ENCODE measurements at regions not wholly inside any gene's neighbourhood (a gene's known extent, or its start where the extent isn't known, plus 50 kb on each side); places are given as distances from the start of the nearest gene placed in this dataset.

- H3K9me3 Mint-ChIP-seq = no peaks in the 10 kb centered on the region
- H3K27ac Mint-ChIP-seq = no peak overlapping the region
- H3K27me3 Mint-ChIP-seq (ENCODE audit: low read depth) = no peaks in the 10 kb centered on the region
- ChIA-PET POLR2A (no interaction called here), CTCF (interaction anchor here (1.2 to 2.6 kb wide), 2 partner anchors 84 kb away, joined by 7 to 14 read pairs; no protein-coding TSS in a partner anchor)
- H3K4me1 Mint-ChIP-seq = no peaks in the 10 kb centered on the region; the same call in 1 of the 2 replicates
- ATAC-seq (peak; percentile 87), DNase-seq (ENCODE audit: low spot score) (peak; percentile 54)
- no peak overlapping the region for H3K4me3 Mint-ChIP-seq
- no peaks in the 10 kb centered on the region for H3K36me3 Mint-ChIP-seq
- no peak for TF ChIP-seq RELA (CRISPR knock-in tag; IDR thresholded peaks at IDR 0.05; ENCODE audit: borderline replicate concordance)
- TF ChIP-seq CTCF (IDR thresholded peaks at IDR 0.05) = peak; percentile 64
These were observed 113.2 kb downstream of the VIP start for GRCh38 chr6:152863618-152864326.

- H3K4me1 Mint-ChIP-seq = no peaks in the 10 kb centered on the region
These were observed 108.6 kb downstream of the FBXO5 start for GRCh38 chr6:152874267-152874666.

More at GRCh38 chr6:152874267-152874666, 108.6 kb downstream of the FBXO5 start:
- Mint-ChIP-seq H3K9me3 (peaks cover 1% of the 10 kb centered on the region), H3K36me3 (no peaks in the 10 kb centered on the region), H3K4me3 (no peak overlapping the region), H3K27me3 (ENCODE audit: low read depth) (no peaks in the 10 kb centered on the region), H3K27ac (no peak overlapping the region)
- ATAC-seq (no peak), DNase-seq (ENCODE audit: low spot score) (no peak)
- POLR2A ChIA-PET = no interaction called here
- TF ChIP-seq SP1 (CRISPR knock-in tag; conservative IDR thresholded peaks at IDR 0.05) = no peak
- TF ChIP-seq AR (CRISPR knock-in tag; IDR thresholded peaks at IDR 0.05) = no peak
- no peak for TF ChIP-seq IRF1 (CRISPR knock-in tag; IDR thresholded peaks at IDR 0.05)
- no peak for TF ChIP-seq PREB (CRISPR knock-in tag; IDR thresholded peaks at IDR 0.05; ENCODE audit: borderline replicate concordance)
- no peak for TF ChIP-seq TEAD4 (CRISPR knock-in tag; IDR thresholded peaks at IDR 0.05)
- TF ChIP-seq E2F4 (CRISPR knock-in tag; IDR thresholded peaks at IDR 0.05; ENCODE audit: borderline replicate concordance, low read depth) = no peak
- TF ChIP-seq GTF2I (CRISPR knock-in tag; conservative IDR thresholded peaks at IDR 0.05) = no peak
- TF ChIP-seq FOXJ3 (CRISPR knock-in tag; IDR thresholded peaks at IDR 0.05; ENCODE audit: borderline replicate concordance) = no peak
- no peak for TF ChIP-seq SMAD3 (CRISPR knock-in tag; IDR thresholded peaks at IDR 0.05; ENCODE audit: borderline replicate concordance)
- no peak for TF ChIP-seq USF2 (CRISPR knock-in tag; IDR thresholded peaks at IDR 0.05)
- no peak for TF ChIP-seq ATF6 (CRISPR knock-in tag; IDR thresholded peaks at IDR 0.05)
- CTCF ChIA-PET = no interaction called here
